Stimulated activated memory B cell treated with anti-CD40 and anti-IgM and Interleukin-4, amounts not matched to agents 10 μg/mL and 1 μg/mL and 100 μg/mL, for 72 hours (primary cell): ENCODE measurements at regions not wholly inside any gene's neighbourhood (a gene's known extent, or its start where the extent isn't known, plus 50 kb on each side); places are given as distances from the start of the nearest gene placed in this dataset.

Experiments
- ATAC-seq: fragments of 150-1000 bp; cut with Tn5 transposase; 2 replicates; pipeline ENCODE4 v1.10.0; 2021
- H3K27ac Mint-ChIP-seq: one replicate; pipeline ENCODE4 v1.8.0; 2022; ENCODE audit warnings: mild to moderate bottlenecking, mixed read lengths
- H3K27me3 Mint-ChIP-seq: one replicate; pipeline ENCODE4 v1.8.0; 2022; ENCODE audit warnings: mixed read lengths
- H3K36me3 Mint-ChIP-seq: one replicate; pipeline ENCODE4 v1.8.0; 2022; ENCODE audit warnings: mixed read lengths
- H3K4me1 Mint-ChIP-seq: one replicate; pipeline ENCODE4 v1.8.0; 2022; ENCODE audit warnings: mixed read lengths
- H3K4me3 Mint-ChIP-seq: one replicate; pipeline ENCODE4 v1.8.0; 2022; ENCODE audit warnings: mild to moderate bottlenecking, moderate library complexity, mixed read lengths
- H3K9me3 Mint-ChIP-seq: one replicate; pipeline ENCODE4 v1.8.0; 2022; ENCODE audit warnings: mixed read lengths

DNA sequence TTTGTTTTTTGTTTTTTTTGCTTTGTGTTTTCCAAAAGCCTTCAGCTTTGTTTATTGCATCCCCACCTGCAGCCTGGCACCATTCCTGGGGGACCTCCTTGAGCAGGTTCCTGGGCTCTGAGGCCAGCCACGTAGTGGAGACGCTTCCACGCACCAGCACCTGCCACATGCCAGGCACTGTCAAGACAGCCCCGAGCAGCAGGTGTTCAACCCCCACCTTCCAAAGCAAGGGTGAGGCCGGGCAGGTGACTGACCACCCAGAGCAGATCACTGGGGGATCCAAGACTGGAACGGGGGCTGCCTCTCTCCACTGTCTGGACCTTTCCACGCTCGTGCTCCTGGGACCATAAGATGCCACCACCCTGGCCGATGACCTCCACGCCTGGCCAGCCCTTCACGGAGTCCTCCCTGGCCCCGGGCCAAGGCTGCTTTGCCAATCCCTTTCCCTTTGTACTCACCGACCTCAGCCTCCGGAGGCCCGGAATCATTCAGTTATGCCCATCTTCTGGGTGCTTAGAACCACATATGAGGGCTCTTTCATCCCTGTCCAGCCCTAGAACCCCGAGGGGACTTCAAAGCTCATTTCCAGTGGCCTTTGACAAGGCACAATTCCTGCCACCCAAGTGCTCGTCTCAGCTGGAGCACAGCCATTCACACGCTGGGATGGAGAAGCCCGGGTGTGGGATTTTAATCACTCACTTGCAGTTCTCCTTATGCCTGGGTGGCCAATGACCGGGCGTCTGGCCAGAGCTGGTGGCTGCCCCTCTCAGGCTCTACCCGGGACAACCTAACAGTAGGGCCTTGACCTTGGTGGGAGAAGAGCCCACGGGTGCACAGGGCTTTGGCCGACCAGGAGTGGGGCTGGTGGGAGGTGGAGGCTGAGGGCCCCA lies 330.8 kb downstream of the NPHP4 start:
- no peaks in the 10 kb centered on the region for H3K36me3 Mint-ChIP-seq
- H3K4me1 Mint-ChIP-seq, result no peaks in the 10 kb centered on the region
- ATAC-seq, result no peak
- peaks cover 23% of the 10 kb centered on the region for H3K27me3 Mint-ChIP-seq
- H3K9me3 Mint-ChIP-seq, result no peaks in the 10 kb centered on the region
- H3K4me3 Mint-ChIP-seq, result no peak overlapping the region
- H3K27ac Mint-ChIP-seq, result no peak overlapping the region

DNA sequence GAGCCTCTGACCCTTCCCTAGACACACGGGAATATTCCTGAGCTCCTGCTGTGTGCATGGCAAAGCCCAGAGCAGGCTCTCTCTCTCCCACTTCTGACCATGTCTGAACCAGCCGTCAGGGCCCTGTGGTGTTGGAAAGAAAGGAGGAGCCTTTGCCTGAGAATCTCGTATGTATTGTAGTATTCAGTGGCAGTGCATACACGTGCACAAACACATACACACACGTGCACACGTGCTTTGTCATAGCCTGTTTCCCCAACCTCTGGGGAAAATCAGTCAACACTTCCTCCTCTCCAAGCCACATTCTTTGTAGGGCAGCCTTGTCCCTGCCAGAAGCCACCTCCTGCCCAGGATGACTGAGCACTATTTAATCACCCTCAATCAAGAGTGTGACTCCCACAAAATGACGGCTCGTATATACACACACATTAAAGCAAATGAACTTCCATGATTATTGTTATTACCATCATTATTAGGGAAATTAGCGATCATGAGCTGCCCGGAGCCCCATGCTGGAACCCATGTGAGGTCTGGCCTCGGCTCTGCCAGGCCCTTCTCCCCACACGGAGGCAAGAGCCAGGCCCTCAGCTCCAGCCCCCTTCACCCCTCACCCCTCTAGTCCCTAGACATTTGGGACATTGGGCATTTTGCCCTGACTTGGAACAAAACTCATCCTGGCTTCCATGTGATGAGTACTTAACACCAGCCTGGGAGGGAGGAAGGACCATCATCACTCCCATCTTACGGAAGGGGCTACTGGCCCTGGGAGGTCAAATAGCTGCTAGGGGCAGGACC lies 331.9 kb downstream of the NPHP4 start:
- H3K27me3 Mint-ChIP-seq, result peaks cover 23% of the 10 kb centered on the region
- no peaks in the 10 kb centered on the region for H3K4me1 Mint-ChIP-seq
- ATAC-seq, result no peak
- H3K9me3 Mint-ChIP-seq, result peaks cover 5% of the 10 kb centered on the region
- H3K36me3 Mint-ChIP-seq, result no peaks in the 10 kb centered on the region
- H3K27ac Mint-ChIP-seq, result no peak overlapping the region
- no peak overlapping the region for H3K4me3 Mint-ChIP-seq

DNA sequence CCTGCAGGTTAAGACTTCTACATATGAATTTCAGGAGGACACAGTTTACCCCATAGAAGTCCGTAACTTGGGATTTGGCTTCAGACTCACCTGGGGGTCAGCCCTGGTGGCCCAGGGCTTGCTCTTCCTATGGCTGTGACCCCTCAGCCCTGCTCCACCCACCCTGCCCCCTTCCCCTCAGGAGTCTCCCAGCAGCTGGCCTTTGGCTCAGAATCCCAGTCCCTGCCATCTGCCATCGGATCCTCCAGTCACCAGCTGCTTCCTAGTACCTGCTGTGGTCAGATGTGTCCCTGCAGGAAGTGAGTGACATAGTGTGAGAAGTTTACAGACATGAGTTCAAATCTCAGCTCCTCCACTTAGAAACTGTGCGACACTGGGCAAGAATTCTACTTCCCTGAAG lies 332.6 kb downstream of the NPHP4 start:
- peaks cover 5% of the 10 kb centered on the region for H3K9me3 Mint-ChIP-seq
- H3K4me1 Mint-ChIP-seq, result no peaks in the 10 kb centered on the region
- ATAC-seq, result no peak
- H3K36me3 Mint-ChIP-seq, result no peaks in the 10 kb centered on the region
- H3K27me3 Mint-ChIP-seq, result peaks cover 23% of the 10 kb centered on the region
- no peak overlapping the region for H3K27ac Mint-ChIP-seq
- H3K4me3 Mint-ChIP-seq, result no peak overlapping the region

DNA sequence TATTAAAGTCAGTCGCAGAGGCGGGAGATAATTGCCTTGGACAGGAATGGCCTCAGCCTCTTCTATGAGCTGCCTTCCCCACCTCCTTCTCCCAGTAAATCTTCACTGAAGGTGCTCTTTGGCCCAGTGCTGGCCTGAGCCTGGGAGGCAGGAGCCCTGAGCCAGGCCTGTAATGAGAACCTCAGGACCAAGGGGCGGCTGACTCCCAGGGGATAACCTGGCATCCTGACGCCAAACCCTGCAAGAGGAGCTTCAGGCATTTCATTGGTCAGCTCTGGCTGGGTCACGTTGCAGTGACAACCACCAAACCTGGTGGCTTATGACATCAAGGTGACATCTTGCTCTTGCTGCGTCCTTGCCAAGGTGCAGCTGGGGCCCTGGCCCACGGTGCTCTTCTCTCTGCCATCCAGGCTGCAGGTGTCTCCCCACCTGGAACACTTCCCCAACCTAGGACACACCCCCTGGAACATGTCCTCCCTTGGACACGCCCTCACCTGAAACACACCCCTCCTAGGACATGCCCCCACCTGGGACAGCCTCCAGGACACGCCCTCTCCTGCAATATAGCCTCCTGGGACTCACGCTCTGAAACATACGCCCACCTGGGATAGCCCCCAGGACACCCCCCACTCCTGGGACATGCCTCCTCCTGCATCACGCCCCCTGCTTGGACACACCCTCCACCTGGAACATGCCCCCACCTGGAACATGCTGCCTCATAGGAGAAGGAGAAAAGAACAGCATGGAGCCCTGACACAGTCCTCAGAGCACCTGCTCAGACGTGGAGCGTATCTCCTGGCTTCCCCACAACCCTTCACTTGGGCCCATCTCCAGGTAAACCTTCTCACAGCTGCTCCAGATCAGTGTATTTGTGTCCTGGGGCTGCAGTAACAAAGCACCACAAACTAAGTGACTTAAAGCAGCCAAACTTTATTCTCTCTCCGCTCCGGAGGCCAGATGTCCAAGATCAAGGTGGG lies 333.6 kb downstream of the NPHP4 start:
- peaks cover 23% of the 10 kb centered on the region for H3K27me3 Mint-ChIP-seq
- ATAC-seq, result peak; percentile 6
- no peak overlapping the region for H3K4me3 Mint-ChIP-seq
- H3K27ac Mint-ChIP-seq, result no peak overlapping the region
- no peaks in the 10 kb centered on the region for H3K36me3 Mint-ChIP-seq
- no peaks in the 10 kb centered on the region for H3K4me1 Mint-ChIP-seq
- H3K9me3 Mint-ChIP-seq, result peaks cover 5% of the 10 kb centered on the region

DNA sequence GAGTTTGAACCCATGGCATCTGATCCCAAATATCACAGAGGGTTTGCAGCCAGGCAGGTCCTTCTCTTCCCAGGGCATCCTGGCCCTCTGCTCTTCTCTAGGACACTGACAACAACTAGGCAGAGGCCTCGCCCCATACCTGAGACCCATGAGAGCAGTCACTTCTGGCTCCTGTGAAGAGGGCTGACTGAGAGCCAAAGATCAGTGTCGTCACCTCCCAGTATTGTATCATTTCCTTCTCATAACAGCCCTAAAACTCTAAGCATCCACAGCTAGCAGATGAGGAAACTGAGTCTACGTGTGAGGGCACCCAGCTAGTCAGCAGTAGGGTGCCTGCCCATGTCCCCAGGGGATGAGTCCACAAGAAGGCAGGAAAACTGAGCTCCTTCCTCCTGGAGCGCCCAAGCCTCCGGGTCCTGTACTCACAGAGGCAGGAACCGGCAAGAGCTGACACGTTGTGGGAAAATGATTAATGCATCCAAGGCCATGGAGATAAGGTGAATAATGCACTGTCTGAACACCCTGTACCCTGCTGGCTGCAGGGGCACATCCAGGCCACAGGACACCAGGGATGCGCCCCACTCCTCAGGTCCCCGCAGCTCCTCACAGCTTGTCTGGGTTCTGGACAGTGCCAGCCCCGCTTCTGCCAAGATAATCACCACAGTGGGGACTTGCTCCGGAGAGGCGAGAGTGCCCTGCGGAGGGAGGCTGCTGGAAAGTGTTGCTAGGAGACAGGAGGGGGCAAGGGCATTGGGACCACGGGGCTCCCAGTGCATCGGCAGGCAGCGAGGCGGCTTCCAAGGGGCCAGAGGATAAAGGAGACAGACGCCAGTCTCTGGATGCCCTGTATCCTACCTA lies 340.0 kb downstream of the NPHP4 start:
- no peak overlapping the region for H3K27ac Mint-ChIP-seq

DNA sequence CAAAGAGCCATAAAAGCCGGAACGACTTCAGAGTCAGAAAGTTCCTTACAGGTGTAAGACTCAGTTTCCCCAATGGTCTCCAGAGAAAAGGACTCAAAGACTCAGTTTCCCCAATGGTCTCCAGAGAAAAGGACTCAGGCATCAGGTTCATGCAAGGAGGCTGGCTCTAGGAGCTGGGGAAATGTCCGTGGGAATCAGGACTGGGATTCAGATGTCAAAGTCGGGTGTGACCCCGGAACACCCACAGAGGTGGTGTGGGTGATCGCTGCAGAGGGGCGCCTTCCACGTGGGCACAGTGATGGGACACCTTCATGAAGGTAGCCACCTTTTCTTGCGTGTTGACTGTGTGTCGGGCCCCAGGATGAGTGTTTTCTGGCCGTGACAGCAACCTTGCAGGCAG lies 340.8 kb downstream of the NPHP4 start:
- ATAC-seq, result no peak
- Mint-ChIP-seq H3K4me3 (no peak overlapping the region), H3K27ac (no peak overlapping the region), H3K4me1 (no peaks in the 10 kb centered on the region), H3K9me3 (peaks cover 16% of the 10 kb centered on the region), H3K36me3 (no peaks in the 10 kb centered on the region), H3K27me3 (peaks cover 31% of the 10 kb centered on the region)

More for the DNA sequence above, 340.0 kb downstream of the NPHP4 start:
- H3K4me3 Mint-ChIP-seq, result no peak overlapping the region
- no peak for ATAC-seq
- H3K4me1 Mint-ChIP-seq, result no peaks in the 10 kb centered on the region
- peaks cover 12% of the 10 kb centered on the region for H3K9me3 Mint-ChIP-seq
- no peaks in the 10 kb centered on the region for H3K36me3 Mint-ChIP-seq
- H3K27me3 Mint-ChIP-seq, result peaks cover 23% of the 10 kb centered on the region

DNA sequence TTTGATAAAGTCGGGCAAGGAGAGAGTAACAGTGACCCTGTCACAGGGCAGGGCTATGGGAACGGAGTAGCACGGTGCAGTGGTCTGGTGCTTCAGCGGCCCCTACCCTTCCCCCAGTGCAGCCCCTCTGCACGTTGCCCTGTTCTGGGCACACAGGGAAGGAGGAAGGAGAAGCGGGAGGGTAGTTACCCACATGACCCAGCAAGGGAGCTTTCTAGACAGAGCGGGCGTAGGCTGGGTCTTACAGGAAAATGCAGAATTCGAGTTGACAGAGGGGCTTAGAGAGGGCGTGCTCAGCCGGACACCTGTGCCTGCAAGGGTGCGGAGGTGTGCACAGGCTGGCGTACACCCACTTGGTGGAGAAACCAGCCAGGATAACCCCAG lies 341.2 kb downstream of the NPHP4 start:
- no peak for ATAC-seq
- Mint-ChIP-seq H3K27me3 (peaks cover 35% of the 10 kb centered on the region), H3K4me1 (no peaks in the 10 kb centered on the region), H3K27ac (no peak overlapping the region), H3K9me3 (peaks cover 17% of the 10 kb centered on the region), H3K4me3 (no peak overlapping the region), H3K36me3 (no peaks in the 10 kb centered on the region)

DNA sequence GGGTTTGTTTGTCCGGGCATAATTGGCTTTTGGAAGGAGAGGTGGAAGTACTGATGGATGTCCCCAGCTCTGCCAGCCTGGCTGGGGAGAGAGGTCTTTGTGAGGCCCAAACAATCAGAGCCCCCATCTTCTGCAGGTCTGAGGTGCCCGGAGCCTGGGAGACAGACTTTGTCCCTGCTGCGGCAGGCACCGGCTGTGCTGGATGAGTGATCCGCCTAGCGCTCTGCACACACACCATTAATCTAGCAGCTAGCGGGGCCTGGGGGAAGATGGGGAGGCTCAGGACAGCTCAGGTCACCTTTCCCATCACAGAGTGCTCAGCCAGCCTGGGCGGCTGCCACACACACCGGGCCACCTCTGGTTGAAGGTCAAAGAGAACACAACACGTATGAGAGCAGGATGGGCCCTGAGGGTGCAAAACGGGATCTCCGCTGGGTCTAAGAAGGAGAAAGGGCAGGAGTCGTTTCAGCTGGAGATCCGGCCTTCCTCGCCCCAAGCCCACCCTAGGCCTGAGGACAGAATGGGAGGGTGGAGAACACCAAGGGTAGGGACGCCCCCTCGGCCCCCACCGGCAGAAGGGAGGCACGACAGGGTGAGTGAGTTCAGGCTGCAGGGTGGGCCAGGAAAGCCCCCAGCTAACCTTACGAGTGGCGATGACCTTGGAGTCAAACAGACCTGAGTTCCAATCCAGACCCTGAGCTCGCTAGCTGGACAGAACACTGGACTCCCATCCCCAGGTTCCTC lies 341.8 kb downstream of the NPHP4 start:
- H3K36me3 Mint-ChIP-seq, result no peaks in the 10 kb centered on the region
- H3K9me3 Mint-ChIP-seq, result peaks cover 12% of the 10 kb centered on the region
- H3K4me1 Mint-ChIP-seq, result no peaks in the 10 kb centered on the region
- H3K4me3 Mint-ChIP-seq, result no peak overlapping the region
- no peak for ATAC-seq
- H3K27ac Mint-ChIP-seq, result no peak overlapping the region
- peaks cover 35% of the 10 kb centered on the region for H3K27me3 Mint-ChIP-seq

DNA sequence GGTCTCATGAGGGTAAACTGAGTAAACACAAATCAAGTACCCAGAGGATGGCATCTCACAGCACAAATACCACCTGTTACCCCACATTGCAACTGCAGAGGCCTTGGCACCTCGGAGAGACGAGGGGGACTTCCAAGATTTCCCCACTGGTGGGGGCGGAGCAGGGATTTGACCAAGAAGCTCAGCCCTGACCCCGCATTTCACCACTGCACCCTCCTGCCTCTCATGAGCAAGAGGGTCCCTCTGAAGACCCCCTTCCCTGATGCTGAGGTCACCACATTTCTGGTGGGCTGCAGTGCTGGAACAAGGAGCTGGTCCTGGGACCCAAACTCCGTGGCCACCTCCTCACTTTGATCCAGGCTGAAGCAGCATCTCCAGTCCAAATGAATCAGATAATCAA lies 342.4 kb downstream of the NPHP4 start:
- Mint-ChIP-seq H3K4me3 (no peak overlapping the region), H3K27ac (no peak overlapping the region), H3K9me3 (peaks cover 13% of the 10 kb centered on the region), H3K4me1 (no peaks in the 10 kb centered on the region), H3K27me3 (peaks cover 35% of the 10 kb centered on the region), H3K36me3 (no peaks in the 10 kb centered on the region)
- ATAC-seq, result no peak

DNA sequence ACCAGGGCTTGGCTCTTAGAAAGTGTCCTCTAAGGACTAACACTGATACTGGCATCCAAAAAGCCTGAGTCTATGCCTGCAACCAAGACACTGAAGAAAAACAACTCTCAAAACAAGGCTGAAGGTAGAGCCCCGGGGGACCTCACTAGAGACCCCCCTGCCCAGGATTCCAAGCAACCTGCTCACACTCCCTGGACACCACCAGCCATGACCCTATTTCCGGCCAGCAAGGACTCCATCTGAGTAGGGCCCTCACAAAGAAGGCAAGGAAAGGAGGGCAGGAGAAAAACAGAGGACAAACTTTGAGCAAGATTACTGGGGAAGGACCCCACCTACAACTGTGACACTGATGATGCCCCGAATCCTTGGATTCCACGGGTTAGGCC lies 343.1 kb downstream of the NPHP4 start:
- no peak overlapping the region for H3K4me3 Mint-ChIP-seq
- no peak overlapping the region for H3K27ac Mint-ChIP-seq
- ATAC-seq, result no peak
- peaks cover 35% of the 10 kb centered on the region for H3K27me3 Mint-ChIP-seq
- no peaks in the 10 kb centered on the region for H3K36me3 Mint-ChIP-seq
- H3K4me1 Mint-ChIP-seq, result no peaks in the 10 kb centered on the region
- peaks cover 14% of the 10 kb centered on the region for H3K9me3 Mint-ChIP-seq

DNA sequence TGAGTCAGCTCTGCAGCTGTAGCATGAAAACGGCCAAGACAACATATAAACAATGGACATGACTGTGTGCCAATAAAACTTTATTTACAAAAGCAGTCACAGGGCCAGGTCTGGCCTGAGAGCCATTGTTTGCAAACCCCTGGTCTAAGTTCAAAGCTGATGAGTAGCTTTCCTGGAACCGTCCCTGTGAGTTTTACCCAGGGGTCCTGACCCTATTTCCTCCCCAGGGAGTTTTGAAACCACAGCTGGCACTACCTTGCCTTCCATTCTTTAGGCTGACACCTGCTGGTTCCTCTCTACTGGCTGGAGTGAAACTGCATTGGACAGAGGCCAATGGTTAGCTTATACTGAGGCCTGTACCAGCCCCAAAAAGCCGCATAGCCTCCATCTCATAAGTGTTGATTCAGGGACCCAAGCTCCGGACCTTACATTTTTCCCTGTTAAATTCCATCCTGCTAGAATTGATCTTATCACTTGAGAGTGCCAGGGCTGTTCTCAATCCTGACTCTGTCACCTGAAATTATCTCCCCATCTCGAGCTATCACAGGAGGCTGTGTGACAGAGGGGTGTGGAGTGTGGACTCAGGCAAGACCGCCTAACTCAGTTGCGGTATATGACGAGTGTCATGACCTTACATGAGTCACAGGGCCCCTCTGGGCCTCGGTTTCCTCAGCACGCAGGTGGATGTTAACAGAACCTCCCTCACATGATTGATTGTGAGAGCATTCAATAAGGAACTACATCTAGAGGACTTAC lies 343.6 kb downstream of the NPHP4 start:
- peaks cover 14% of the 10 kb centered on the region for H3K9me3 Mint-ChIP-seq
- no peaks in the 10 kb centered on the region for H3K36me3 Mint-ChIP-seq
- H3K4me3 Mint-ChIP-seq, result no peak overlapping the region
- no peak overlapping the region for H3K27ac Mint-ChIP-seq
- H3K27me3 Mint-ChIP-seq, result peaks cover 40% of the 10 kb centered on the region
- no peaks in the 10 kb centered on the region for H3K4me1 Mint-ChIP-seq
- no peak for ATAC-seq

DNA sequence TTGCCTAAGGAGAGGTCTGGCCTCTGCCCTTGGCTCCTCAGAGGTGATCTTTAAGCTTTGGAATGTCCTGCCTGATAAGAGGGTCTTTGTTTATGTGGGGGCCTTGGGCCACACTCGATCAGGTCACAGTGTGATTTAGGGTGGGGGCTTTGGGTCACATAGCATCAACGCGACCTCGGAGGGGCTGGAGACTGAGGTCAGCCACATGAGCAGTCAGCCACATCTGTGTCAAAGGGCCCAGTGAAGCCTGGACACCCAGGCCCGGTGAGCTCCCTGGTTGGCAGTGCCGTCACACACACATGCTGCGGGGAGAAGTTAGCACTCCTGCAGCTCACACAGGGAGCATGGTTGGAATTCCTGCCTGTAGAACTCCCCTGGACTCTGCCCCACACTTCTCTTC lies 345.0 kb downstream of the NPHP4 start:
- H3K36me3 Mint-ChIP-seq, result no peaks in the 10 kb centered on the region
- H3K4me3 Mint-ChIP-seq, result no peak overlapping the region
- peaks cover 11% of the 10 kb centered on the region for H3K9me3 Mint-ChIP-seq
- no peaks in the 10 kb centered on the region for H3K4me1 Mint-ChIP-seq
- H3K27ac Mint-ChIP-seq, result no peak overlapping the region
- ATAC-seq, result no peak
- H3K27me3 Mint-ChIP-seq, result peaks cover 44% of the 10 kb centered on the region

DNA sequence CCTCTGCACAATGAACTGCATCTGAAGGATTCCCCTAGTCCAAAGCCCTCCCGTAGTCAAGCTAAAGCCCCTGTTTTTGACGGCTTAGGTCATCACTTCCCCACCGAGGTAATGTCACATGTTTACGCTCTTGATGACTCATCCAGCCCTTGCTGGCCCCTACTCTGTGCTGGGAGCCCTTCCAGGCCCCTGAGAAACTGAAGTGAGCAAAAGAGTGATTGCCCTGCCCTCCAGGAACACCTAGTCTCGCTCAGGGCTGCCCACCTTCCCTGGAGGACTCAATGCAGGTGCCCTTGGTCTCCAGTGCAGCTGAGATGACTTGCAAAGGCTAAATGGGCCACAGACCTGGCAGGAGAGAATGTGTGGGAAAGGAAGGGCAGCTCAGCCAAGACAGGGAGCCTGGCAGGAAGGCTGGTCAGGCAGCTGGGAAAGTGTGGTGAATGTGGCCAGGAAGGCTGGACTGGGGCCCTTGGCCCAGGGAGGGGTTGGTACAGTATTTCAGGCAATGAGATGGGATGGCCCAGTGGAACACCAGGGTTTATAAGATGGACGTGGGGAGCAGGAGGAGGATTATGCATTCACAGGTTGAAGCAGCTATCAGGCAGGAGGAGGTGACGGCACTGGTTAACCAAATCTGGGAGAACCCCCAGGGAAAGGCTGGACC lies 345.6 kb downstream of the NPHP4 start:
- Mint-ChIP-seq H3K27me3 (peaks cover 44% of the 10 kb centered on the region), H3K4me3 (no peak overlapping the region), H3K27ac (no peak overlapping the region), H3K4me1 (no peaks in the 10 kb centered on the region), H3K9me3 (peaks cover 11% of the 10 kb centered on the region), H3K36me3 (no peaks in the 10 kb centered on the region)
- no peak for ATAC-seq
